HepG2 (cell line): ENCODE measurements at regions not wholly inside any gene's neighbourhood (a gene's known extent, or its start where the extent isn't known, plus 50 kb on each side); places are given as distances from the start of the nearest gene placed in this dataset.

Source experiments
- ATAC-seq: fragments of 200-7000 bp; cut with Tn5 transposase; 3 replicates; pipeline ENCODE4 v1.9.1; 2020; ENCODE audit warnings: mild to moderate bottlenecking, moderate library complexity
- BruUV-seq: library from RNA; stranded (reverse); fragments of 400-500 nt; replicated peaks from 2 replicates; lab custom pipeline; 2021; lab: Mats Ljungman, UMichigan
- CTCF ChIA-PET: fragments of 300-600 bp; formaldehyde crosslinking; extraction: SDS; loops from one replicate; lab custom pipeline; 2021; ENCODE audit warnings: low total read pairs, inconsistent platforms, low intra/inter-chr PET ratio; lab: Yijun Ruan, JAX
- POLR2A ChIA-PET: fragments of 350-600 bp; sonication (Branson Sonifier 250); formaldehyde crosslinking; loops from one replicate; lab custom pipeline; 2020; ENCODE audit warnings: antibody characterized with exemption, inconsistent platforms; lab: Yijun Ruan, JAX
- DNase-seq: peaks from one replicate; pipeline ENCODE4 v3.0.0-alpha.2; 2015; ENCODE audit warnings: low spot score
- FAIRE-seq: peaks from 3 replicates; lab custom pipeline; 2011; peaks lifted over from hg19 to GRCh38; lab: Jason Lieb, UNC
- H2AFZ ChIP-seq: one replicate; pipeline ENCODE4 v1.6.1; 2011; ENCODE audit warnings: low read length, inconsistent platforms
- H3K27ac ChIP-seq: fragments of 300-600 bp; 3 replicates; pipeline ENCODE4 v1.8.0; 2011; ENCODE audit warnings: mixed run types, mild to moderate bottlenecking, mixed read lengths, low read length, inconsistent platforms; ENCODE audit not compliant: insufficient read depth; ENCODE audit errors: extremely low read length
- H3K27me3 ChIP-seq, 2 experiments: fragments of 200-600 bp in 1 of 2; 2 replicates in 1 of 2; 3 replicates in 1 of 2; pipeline versions ENCODE4 v1.6.0 to v1.8.0; 2011; ENCODE audit warnings: low read length in 2 of 2, mild to moderate bottlenecking in 2 of 2, moderate library complexity in 2 of 2, inconsistent platforms in 1 of 2; ENCODE audit not compliant: insufficient read depth in 2 of 2, control insufficient read depth in 1 of 2
- H3K36me3 ChIP-seq, 2 experiments: fragments of 200-600 bp in 1 of 2; replicated peaks in 1 of 2; 2 replicates in 1 of 2; 3 replicates in 1 of 2; pipeline versions ENCODE4 v1.5.1 to v1.8.0; 2011; ENCODE audit warnings: low read length in 2 of 2, inconsistent platforms in 1 of 2; ENCODE audit not compliant: insufficient read depth in 2 of 2, control insufficient read depth in 1 of 2
- H3K4me1 ChIP-seq: 2 replicates; pipeline ENCODE4 v1.5.1; 2012; ENCODE audit warnings: low read length, inconsistent platforms; ENCODE audit not compliant: insufficient read depth
- H3K4me2 ChIP-seq: 2 replicates; pipeline ENCODE4 v1.6.0; 2011; ENCODE audit warnings: low read depth, low read length, inconsistent platforms
- H3K4me3 ChIP-seq, 3 experiments: fragments of 200-600 bp in 1 of 3; sonication (generic), shearing (Covaris generic) in 1 of 3; replicated peaks in 1 of 3; 2 replicates each; pipeline ENCODE4 v1.5.1; 2011 to 2016; ENCODE audit warnings: low read length in 3 of 3, inconsistent platforms in 2 of 3, low read depth in 2 of 3, mild to moderate bottlenecking in 2 of 3, control low read depth in 1 of 3, mixed read lengths in 1 of 3; ENCODE audit not compliant: insufficient read depth in 1 of 3
- H3K79me2 ChIP-seq: one replicate; pipeline ENCODE4 v1.6.1; 2011; ENCODE audit warnings: low read length, inconsistent platforms; ENCODE audit not compliant: insufficient read depth
- H3K9ac ChIP-seq: 2 replicates; pipeline ENCODE4 v1.6.0; 2011; ENCODE audit warnings: mild to moderate bottlenecking, low read depth, low read length, inconsistent platforms; ENCODE audit not compliant: insufficient read depth
- H3K9me3 ChIP-seq: 2 replicates; pipeline ENCODE4 v1.5.1; 2012; ENCODE audit warnings: mild to moderate bottlenecking, low read length
- H4K20me1 ChIP-seq: 2 replicates; pipeline ENCODE4 v1.6.0; 2011; ENCODE audit warnings: inconsistent platforms, mild to moderate bottlenecking, low read length, moderate library complexity; ENCODE audit not compliant: insufficient read depth
- CERS6 ChIP-seq: sonication (generic); formaldehyde crosslinking; IDR thresholded peaks from 2 replicates; pipeline ENCODE4 v1.5.0; 2020; ENCODE audit warnings: missing genetic modification reagents
- HNF1B ChIP-seq: sonication (generic); formaldehyde crosslinking; IDR thresholded peaks from 2 replicates; pipeline ENCODE4 v1.5.1; 2020; ENCODE audit warnings: mild to moderate bottlenecking, moderate library complexity, missing genetic modification reagents
- ISX ChIP-seq: sonication (generic); formaldehyde crosslinking; conservative IDR thresholded peaks from 2 replicates; pipeline ENCODE4 v1.5.0; 2020; ENCODE audit warnings: missing genetic modification reagents
- MYPOP ChIP-seq: sonication (generic); formaldehyde crosslinking; IDR thresholded peaks from 2 replicates; pipeline ENCODE4 v1.8.1; 2023; ENCODE audit warnings: mild to moderate bottlenecking, moderate library complexity, missing genetic modification reagents
- NFYB ChIP-seq: sonication (generic); formaldehyde crosslinking; IDR thresholded peaks from 2 replicates; pipeline ENCODE4 v1.4.0; 2020; ENCODE audit warnings: missing genetic modification reagents
- SNRNP70 ChIP-seq: fragments of 200-400 bp; formaldehyde crosslinking; IDR thresholded peaks from 2 replicates; pipeline ENCODE4 v1.6.1; 2017; ENCODE audit warnings: mild to moderate bottlenecking, low read depth, low read length, moderate library complexity
- SP5 ChIP-seq: IDR thresholded peaks from 2 replicates; pipeline ENCODE4 v1.6.1; 2016; ENCODE audit warnings: low read depth, borderline replicate concordance
- ZBTB7B ChIP-seq: sonication (generic); formaldehyde crosslinking; IDR thresholded peaks from 2 replicates; pipeline ENCODE4 v1.4.0; 2020; ENCODE audit warnings: missing genetic modification reagents
- ZNF256 ChIP-seq: sonication (generic); formaldehyde crosslinking; conservative IDR thresholded peaks from 2 replicates; pipeline ENCODE4 v1.4.0; 2020; ENCODE audit warnings: missing genetic modification reagents
- ZNF83 ChIP-seq: sonication (generic); formaldehyde crosslinking; IDR thresholded peaks from 2 replicates; pipeline ENCODE4 v1.4.0; 2020; ENCODE audit warnings: missing genetic modification reagents, mild to moderate bottlenecking, borderline replicate concordance
- ZNF878 ChIP-seq: sonication (generic); formaldehyde crosslinking; IDR thresholded peaks from 2 replicates; pipeline ENCODE4 v1.8.1; 2023; ENCODE audit warnings: mild to moderate bottlenecking, missing genetic modification reagents, moderate library complexity
- WGBS: methylation state at CpG from one replicate; pipeline ENCODE4 v1.1.6; 2017; ENCODE audit warnings: low lambda C conversion rate; 5-methylcytosine and 5-hydroxymethylcytosine counted together
- in situ Hi-C: cut with HindIII; loops from 2 replicates; pipeline ENCODE4 v1.10.0; 2017; ENCODE audit warnings: low pct_unique_long_range_greater_than_20kb; ENCODE audit not compliant: extremely low pct_ligation_motif_present
- intact Hi-C: fragments of 100-400 bp; cut with micrococcal nuclease; formaldehyde crosslinking; loops from one replicate; pipeline ENCODE4 v1.10.0; 2022; ENCODE audit not compliant: unreplicated experiment

- no peak for ATAC-seq
- no peak overlapping the region for H3K4me2 ChIP-seq
- POLR2A ChIA-PET, result no interaction called here
Measured at GRCh38 chr9:78143281-78144007, 92.4 kb upstream of the CEP78 start.

More at GRCh38 chr9:78143281-78144007, 92.4 kb upstream of the CEP78 start:
- in situ Hi-C loops (no loop called here), intact Hi-C loops (no loop called here)
- no peak for FAIRE-seq
- H3K27ac ChIP-seq, result no peak overlapping the region
- no peak overlapping the region for H2AFZ ChIP-seq
- no peak overlapping the region for H3K4me3 ChIP-seq
- H3K79me2 ChIP-seq, result no peaks in the 10 kb centered on the region
- H4K20me1 ChIP-seq, result no peaks in the 10 kb centered on the region
- no peaks in the 10 kb centered on the region for H3K27me3 ChIP-seq
- H3K9me3 ChIP-seq, result peaks cover 24% of the 10 kb centered on the region
- no peak for TF ChIP-seq ZNF256 (CRISPR knock-in tag)
- no peak for TF ChIP-seq SNRNP70
- TF ChIP-seq MYPOP, result no peak
- TF ChIP-seq ISX (CRISPR knock-in tag), result no peak
- no peak for TF ChIP-seq NFYB
- no peak for TF ChIP-seq ZNF83
- no peak for TF ChIP-seq CERS6 (CRISPR knock-in tag)
- no peak for TF ChIP-seq SP5 (CRISPR knock-in tag)
- TF ChIP-seq ZNF878 (CRISPR knock-in tag), result no peak
- TF ChIP-seq ZBTB7B, result no peak
- no peak for TF ChIP-seq HNF1B
- no peak for DNase-seq
- BruUV-seq, result no TSS peak
- H3K9ac ChIP-seq, result no peak overlapping the region
- peaks cover 14% of the 10 kb centered on the region for H3K4me1 ChIP-seq
- CTCF ChIA-PET, result no interaction called here
- H3K36me3 ChIP-seq, result no peaks in the 10 kb centered on the region
- WGBS, result 23% methylated on average over 3 of the region's 3 CpGs
